NCI-H2196 (cell line): ENCODE measurements at regions not wholly inside any gene's neighbourhood (a gene's known extent, or its start where the extent isn't known, plus 50 kb on each side); places are given as distances from the start of the nearest gene placed in this dataset.
"Not testable (repeated sequence)": the region's sequence is repeated elsewhere in the genome, so short reads cannot be mapped to it uniquely, and the experiment has no call there.

Experiments used
- DNase-seq: peaks from one replicate; lab custom pipeline; 2025; ENCODE audit not compliant: unreplicated experiment; lab: John Stamatoyannopoulos, UW

GRCh38 chr11:44416776-44417175 is 106.8 kb upstream of the ALX4 start:
- no peak for DNase-seq

- DNase-seq, result no peak
Observed at GRCh38 chr11:44417731-44418455, 108.0 kb upstream of the ALX4 start.

- DNase-seq, result no peak
Observed at GRCh38 chr11:44418456-44418830, 108.5 kb upstream of the ALX4 start.

GRCh38 chr11:44421090-44421675 is 111.2 kb upstream of the ALX4 start:
- DNase-seq, result no peak

- no peak for DNase-seq
Observed at GRCh38 chr11:44423289-44423688, 113.3 kb upstream of the ALX4 start.

GRCh38 chr11:44424841-44425240 is 114.9 kb upstream of the ALX4 start:
- DNase-seq, result no peak

GRCh38 chr11:44426119-44426518 is 116.2 kb upstream of the ALX4 start:
- DNase-seq, result no peak

GRCh38 chr11:44426958-44427357 is 117.0 kb upstream of the ALX4 start:
- DNase-seq, result no peak

- no peak for DNase-seq
Observed at GRCh38 chr11:44427432-44427831, 117.5 kb upstream of the ALX4 start.

GRCh38 chr11:44430140-44430539 is 120.2 kb upstream of the ALX4 start:
- DNase-seq, result no peak

- no peak for DNase-seq
Observed at GRCh38 chr11:44434191-44434590, 124.3 kb upstream of the ALX4 start.

GRCh38 chr11:44437122-44437521 is 127.2 kb upstream of the ALX4 start:
- no peak for DNase-seq

GRCh38 chr11:44442893-44443673 is 122.4 kb upstream of the CD82 start:
- not testable (repeated sequence) for DNase-seq

- DNase-seq, result no peak
Observed at GRCh38 chr11:44443836-44444769, 121.4 kb upstream of the CD82 start.

- no peak for DNase-seq
Observed at GRCh38 chr11:44444770-44445321, 120.6 kb upstream of the CD82 start.

GRCh38 chr11:44445500-44446365 is 119.7 kb upstream of the CD82 start:
- no peak for DNase-seq

- DNase-seq, result no peak
Observed at GRCh38 chr11:44446366-44446762, 119.1 kb upstream of the CD82 start.

- DNase-seq, result no peak
Observed at GRCh38 chr11:44446996-44447771, 118.3 kb upstream of the CD82 start.

- no peak for DNase-seq
Observed at GRCh38 chr11:44450295-44450932, 115.0 kb upstream of the CD82 start.
